ENCODE measurements at regions not wholly inside any gene's neighbourhood (a gene's known extent, or its start where the extent isn't known, plus 50 kb on each side); places are given as distances from the start of the nearest gene placed in this dataset.
"Not testable (repeated sequence)": the region's sequence is repeated elsewhere in the genome, so short reads cannot be mapped to it uniquely, and the experiment has no call there.

- DNase-seq, result no peak
Observed at GRCh38 chr2:62410015-62410453, 96.0 kb downstream of the TMEM17 start.

- DNase-seq, result no peak
Observed at GRCh38 chr2:62409442-62409841, 96.6 kb downstream of the TMEM17 start.

- no peak for DNase-seq
Observed at GRCh38 chr2:62408241-62408677, 97.7 kb downstream of the TMEM17 start.

GRCh38 chr2:62407838-62408237, 98.2 kb downstream of the TMEM17 start:
- DNase-seq, result no peak

- DNase-seq, result no peak
Observed at GRCh38 chr2:62407401-62407800, 98.6 kb downstream of the TMEM17 start.

GRCh38 chr2:62406573-62407043, 99.4 kb downstream of the TMEM17 start:
- no peak for DNase-seq

GRCh38 chr2:62404913-62405312, 101.1 kb downstream of the TMEM17 start:
- no peak for DNase-seq

- DNase-seq, result no peak
Observed at GRCh38 chr2:62402156-62402555, 103.8 kb downstream of the TMEM17 start.

GRCh38 chr2:62398356-62398755, 107.6 kb downstream of the TMEM17 start:
- no peak for DNase-seq

- no peak for DNase-seq
Observed at GRCh38 chr2:62396880-62397279, 109.1 kb downstream of the TMEM17 start.

- DNase-seq, result no peak
Observed at GRCh38 chr2:62393293-62393692, 112.7 kb downstream of the TMEM17 start.

- no peak for DNase-seq
Observed at GRCh38 chr2:62391696-62392095, 114.3 kb downstream of the TMEM17 start.

GRCh38 chr2:62386378-62386777, 119.6 kb downstream of the TMEM17 start:
- DNase-seq, result not testable (repeated sequence)

GRCh38 chr2:62383846-62384245, 122.1 kb downstream of the TMEM17 start:
- peak; percentile 46 for DNase-seq

- DNase-seq, result peak; percentile 59
Observed at GRCh38 chr2:62382757-62383156, 123.2 kb downstream of the TMEM17 start.

GRCh38 chr2:62382122-62382521, 123.9 kb downstream of the TMEM17 start:
- DNase-seq, result peak; percentile 94

- peak; percentile 58 for DNase-seq
Observed at GRCh38 chr2:62381656-62382055, 124.3 kb downstream of the TMEM17 start.

GRCh38 chr2:62379566-62379965, 126.4 kb downstream of the TMEM17 start:
- DNase-seq, result peak; percentile 40

GRCh38 chr2:62375113-62375420, 130.9 kb downstream of the TMEM17 start:
- no peak for DNase-seq

GRCh38 chr2:62374301-62375112, 131.5 kb downstream of the TMEM17 start:
- DNase-seq, result no peak

GRCh38 chr2:62372824-62373223, 133.2 kb downstream of the TMEM17 start:
- no peak for DNase-seq

- DNase-seq, result no peak
Observed at GRCh38 chr2:62370321-62371250, 135.4 kb downstream of the TMEM17 start.

GRCh38 chr2:62369541-62370202, 136.3 kb downstream of the TMEM17 start:
- DNase-seq, result no peak
